Amniotic epithelial cell (primary cell): ENCODE measurements at regions not wholly inside any gene's neighbourhood (a gene's known extent, or its start where the extent isn't known, plus 50 kb on each side); places are given as distances from the start of the nearest gene placed in this dataset.

Source experiments
- DNase-seq: peaks from one replicate; pipeline ENCODE4 v3.0.0-alpha.2; 2010; ENCODE audit warnings: low read depth

- no peak for DNase-seq
These were observed 190.5 kb upstream of the PPP2R2D start for GRCh38 chr10:131710142-131710861.

- DNase-seq = no peak
These were observed 178.7 kb upstream of the PPP2R2D start for GRCh38 chr10:131722121-131722520.

- DNase-seq = no peak
These were observed 178.1 kb upstream of the PPP2R2D start for GRCh38 chr10:131722525-131723264.

- no peak for DNase-seq
These were observed 177.3 kb upstream of the PPP2R2D start for GRCh38 chr10:131723297-131724168.

- no peak for DNase-seq
These were observed 176.7 kb upstream of the PPP2R2D start for GRCh38 chr10:131724169-131724545.

- DNase-seq = no peak
These were observed 175.8 kb upstream of the PPP2R2D start for GRCh38 chr10:131724891-131725580.

- DNase-seq = no peak
These were observed 175.2 kb upstream of the PPP2R2D start for GRCh38 chr10:131725581-131726069.

GRCh38 chr10:131726076-131726880 lies 174.5 kb upstream of the PPP2R2D start:
- DNase-seq = no peak

GRCh38 chr10:131726967-131727366 lies 173.8 kb upstream of the PPP2R2D start:
- no peak for DNase-seq

GRCh38 chr10:131727560-131727959 lies 173.2 kb upstream of the PPP2R2D start:
- DNase-seq = no peak

- DNase-seq = no peak
These were observed 172.3 kb upstream of the PPP2R2D start for GRCh38 chr10:131728286-131729228.

- no peak for DNase-seq
These were observed 171.4 kb upstream of the PPP2R2D start for GRCh38 chr10:131729361-131729760.

- no peak for DNase-seq
These were observed 170.7 kb upstream of the PPP2R2D start for GRCh38 chr10:131729938-131730660.

GRCh38 chr10:131730771-131731497 lies 169.9 kb upstream of the PPP2R2D start:
- DNase-seq = no peak

- DNase-seq = no peak
These were observed 168.8 kb upstream of the PPP2R2D start for GRCh38 chr10:131731780-131732630.

- DNase-seq = no peak
These were observed 168.1 kb upstream of the PPP2R2D start for GRCh38 chr10:131732631-131733127.

GRCh38 chr10:131733596-131733995 lies 167.2 kb upstream of the PPP2R2D start:
- DNase-seq = no peak
